Fibroblast of peridontal ligament (primary cell): ENCODE measurements at regions not wholly inside any gene's neighbourhood (a gene's known extent, or its start where the extent isn't known, plus 50 kb on each side); places are given as distances from the start of the nearest gene placed in this dataset.
"Not testable (repeated sequence)": the region's sequence is repeated elsewhere in the genome, so short reads cannot be mapped to it uniquely, and the experiment has no call there.

Experiments
- DNase-seq: peaks from one replicate; pipeline ENCODE4 v3.0.0-alpha.2; 2010; ENCODE audit errors: extremely low read depth

DNA sequence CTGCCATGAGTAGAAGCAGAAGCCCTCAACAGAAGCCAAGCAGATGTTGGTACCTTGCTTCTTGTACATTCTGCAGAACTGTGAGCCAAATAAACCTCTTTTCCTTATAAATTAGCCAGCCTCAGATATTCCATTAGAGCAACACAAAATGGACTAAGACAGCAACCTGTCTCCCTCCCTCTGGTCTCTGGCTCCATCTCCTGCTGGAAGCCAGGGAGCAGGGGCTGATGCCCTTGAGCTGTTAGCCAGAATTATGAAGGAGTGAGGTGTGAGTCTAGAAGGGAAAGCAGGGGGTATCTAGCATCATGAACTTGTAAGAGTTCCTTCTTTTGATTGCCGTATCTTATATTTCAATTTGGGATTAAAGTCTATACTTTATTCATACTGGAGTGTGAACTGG is 358.7 kb upstream of the FZD8 start:
- DNase-seq = not testable (repeated sequence)

DNA sequence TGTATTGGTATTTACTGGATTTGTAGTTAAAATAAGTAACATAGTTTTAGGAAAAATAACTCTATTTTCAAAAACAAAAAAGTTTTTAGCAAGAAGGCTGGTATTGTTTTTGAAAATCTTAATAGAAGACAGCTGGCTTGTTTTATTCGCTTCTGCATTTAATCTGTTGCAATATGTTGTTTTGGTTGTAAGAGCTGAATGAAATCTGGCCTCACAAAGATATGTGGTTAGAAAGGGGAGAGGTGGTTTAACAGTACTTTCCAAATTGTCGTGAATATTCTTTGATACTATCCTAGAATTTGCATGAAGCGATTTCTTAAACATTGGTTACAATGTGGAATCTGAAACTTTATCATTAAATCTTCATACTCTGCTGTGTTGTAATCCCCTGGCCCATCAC is 355.9 kb upstream of the FZD8 start:
- peak; percentile 75 for DNase-seq

DNA sequence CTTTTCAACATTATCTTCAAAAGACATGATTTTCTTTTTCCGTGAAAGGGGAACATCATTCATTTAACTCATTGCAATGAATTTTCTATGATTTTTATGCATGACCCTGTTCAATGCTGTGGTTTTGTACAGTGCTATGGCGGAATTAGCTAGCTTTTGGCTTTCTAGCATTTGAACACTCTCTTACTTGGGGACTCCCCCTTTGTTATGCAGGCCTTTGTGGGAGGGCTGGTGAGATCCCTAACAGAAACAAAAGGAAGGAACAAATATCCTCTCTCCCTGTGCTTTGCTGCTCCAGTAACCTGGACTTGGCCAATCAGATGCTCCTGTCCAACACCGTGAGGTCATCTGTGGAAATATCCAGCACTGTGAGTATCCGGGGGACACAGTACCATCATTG is 353.4 kb upstream of the FZD8 start:
- DNase-seq = no peak

DNA sequence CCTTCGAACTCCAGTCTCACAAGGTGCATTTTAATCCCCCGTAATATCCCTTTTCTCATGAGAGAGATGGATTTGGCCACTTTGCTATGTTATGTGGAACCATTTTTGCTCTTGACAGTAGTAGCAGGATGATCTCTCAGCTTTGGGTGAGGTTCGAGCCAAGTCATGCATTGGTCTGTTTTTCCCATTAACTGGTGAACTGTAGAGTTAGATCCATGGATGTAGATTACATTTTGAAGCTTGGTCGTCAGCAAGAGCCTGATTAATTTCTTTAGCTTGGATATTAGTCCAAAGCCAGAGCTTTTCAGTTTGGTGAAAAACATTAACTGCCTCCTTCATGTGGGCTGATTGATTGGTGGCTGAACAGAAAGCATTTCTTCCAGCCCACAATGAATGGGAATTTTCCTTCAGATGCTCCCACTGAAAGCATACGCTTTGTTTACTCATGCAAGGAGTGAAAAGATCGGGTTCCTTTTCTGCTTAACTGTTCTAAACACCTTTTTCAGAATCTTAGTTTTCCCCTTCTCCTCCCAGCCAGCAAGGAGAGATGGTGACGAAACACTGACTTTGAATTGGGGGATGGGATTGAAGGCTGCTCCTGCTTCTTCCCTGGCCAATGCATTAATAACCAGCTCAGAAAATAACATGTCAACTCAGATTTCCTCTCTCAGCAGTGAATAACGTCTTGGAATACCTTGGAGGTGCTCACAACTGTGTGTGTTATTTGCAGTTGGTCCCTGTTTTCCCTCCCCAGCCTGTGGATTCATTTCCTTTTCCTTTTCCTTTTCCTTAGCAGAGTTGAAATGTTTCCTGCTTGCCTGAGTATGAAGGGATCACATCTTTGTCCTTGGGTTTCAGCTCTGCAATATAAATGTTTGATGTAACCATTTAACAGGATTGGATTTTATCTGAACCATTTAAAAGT is 351.8 kb upstream of the FZD8 start:
- no peak for DNase-seq

DNA sequence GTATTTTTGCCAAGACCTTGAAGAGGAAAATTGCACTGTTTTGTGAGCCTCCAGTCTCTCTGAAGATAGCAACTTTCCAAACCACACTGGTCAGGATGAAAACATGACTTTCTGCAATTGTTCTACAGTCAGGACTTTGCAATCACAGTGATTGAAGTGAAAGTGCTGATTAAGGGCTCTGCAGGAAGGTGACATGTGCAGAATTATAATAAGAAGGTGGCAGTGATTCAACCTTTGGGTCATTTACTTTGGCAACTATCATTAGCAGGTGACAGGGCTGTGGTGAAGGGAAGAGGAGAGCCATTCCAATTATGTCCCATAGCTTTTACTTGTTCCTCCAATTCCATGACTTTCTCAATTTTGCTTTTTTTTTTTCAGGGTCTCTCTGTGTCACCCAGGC is 350.0 kb upstream of the FZD8 start:
- DNase-seq = no peak

DNA sequence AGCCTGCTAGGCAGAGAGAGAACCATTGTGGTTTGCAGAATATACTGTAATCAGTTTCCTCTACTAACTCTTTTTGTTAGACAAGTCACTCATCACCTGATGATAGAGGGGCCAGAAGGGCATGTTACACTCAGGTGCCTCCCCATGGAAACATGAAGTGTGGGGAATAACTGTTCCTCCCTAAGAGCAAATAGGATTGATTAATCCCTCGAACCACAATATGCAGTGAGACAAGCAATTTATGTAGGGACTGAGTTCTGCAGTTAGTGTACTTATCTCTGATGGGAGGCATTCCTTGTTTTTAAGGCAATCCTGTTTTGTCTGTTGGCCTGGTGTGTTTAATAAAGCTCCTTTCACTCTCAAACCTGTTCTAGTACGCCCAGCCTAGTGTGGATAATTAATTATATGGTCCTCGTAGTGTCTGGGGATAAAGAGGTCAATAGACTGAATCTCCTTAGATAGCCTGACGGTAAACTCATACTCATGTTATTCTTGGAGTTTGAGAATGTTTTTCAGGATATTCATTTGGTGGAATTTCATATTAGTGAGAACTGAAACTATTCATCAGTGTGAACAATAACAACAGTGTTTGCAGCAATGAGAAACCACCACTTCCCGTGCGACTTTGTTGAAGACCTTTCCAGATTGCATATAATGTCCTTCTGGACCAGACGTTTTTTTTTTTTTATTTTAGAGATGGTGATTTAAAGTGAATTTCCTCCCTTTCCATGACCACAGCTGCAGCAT is 344.8 kb upstream of the FZD8 start:
- no peak for DNase-seq

DNA sequence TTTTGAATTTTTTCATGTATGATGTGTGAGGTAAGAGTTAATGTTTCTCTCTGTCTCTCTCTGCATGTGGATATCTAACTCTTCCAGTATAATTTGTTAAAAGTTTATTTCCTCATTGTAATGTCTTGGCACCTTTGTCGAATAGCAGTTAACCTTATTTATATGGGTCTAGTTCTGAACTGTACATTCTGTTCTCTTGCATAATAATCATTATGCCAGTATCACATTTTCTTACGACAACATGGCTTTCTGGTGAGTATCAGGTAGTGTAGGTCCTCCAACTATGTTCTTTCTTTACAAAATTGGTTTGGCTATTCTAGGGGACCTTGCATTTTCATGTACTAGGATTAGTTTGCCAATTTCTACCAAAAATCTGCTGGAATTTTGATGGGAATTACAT is 337.0 kb upstream of the FZD8 start:
- no peak for DNase-seq

DNA sequence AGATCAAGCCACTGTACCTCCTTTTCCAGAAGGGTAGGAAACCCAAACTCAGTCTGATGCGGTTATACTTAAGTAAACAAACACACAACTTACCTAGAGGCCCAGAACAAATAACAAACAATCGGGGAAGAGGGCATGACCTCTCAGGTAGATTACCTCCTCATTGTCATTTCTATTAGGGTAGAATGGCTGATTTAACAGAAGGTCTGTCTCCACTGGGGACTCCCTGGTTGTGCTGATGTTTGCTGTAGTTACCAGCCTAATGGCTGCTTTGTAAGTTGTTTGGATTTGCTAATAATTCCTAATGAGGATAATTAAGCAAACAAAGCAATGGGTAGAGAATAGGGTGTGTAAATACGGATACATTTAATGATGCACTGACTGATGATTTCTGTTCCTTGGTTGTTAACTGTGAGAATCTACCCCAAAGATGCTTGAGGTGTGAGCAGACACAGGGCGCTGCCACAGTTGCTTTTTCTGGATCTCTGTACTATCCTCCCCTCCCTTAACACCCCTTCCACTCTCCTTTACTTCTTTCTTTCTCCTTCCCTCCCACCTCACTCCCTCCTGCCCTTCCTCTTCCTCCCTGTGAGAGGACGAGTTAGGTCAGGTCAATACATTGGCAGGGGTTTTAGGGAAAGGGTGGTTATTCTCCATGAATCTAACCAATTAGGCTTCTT is 332.0 kb upstream of the FZD8 start:
- DNase-seq = not testable (repeated sequence)

DNA sequence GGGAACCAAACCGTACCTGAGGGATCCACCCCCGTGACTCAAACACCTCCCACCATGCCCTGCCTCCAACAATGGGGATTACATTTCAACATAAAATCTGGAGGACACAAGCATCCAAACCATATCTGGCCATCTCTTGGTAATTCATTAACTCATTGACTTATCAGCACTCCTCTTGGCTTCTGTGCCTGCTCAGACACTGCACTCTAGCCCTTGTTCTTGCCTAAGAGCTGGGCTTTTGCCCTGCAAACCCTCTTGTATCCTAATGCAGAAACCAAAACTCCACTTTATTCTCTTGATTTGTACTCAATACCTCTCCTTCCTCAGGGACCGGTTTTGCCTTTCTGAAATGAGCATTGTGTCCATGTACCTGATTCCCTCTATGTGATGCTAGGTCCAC is 330.2 kb upstream of the FZD8 start:
- no peak for DNase-seq

DNA sequence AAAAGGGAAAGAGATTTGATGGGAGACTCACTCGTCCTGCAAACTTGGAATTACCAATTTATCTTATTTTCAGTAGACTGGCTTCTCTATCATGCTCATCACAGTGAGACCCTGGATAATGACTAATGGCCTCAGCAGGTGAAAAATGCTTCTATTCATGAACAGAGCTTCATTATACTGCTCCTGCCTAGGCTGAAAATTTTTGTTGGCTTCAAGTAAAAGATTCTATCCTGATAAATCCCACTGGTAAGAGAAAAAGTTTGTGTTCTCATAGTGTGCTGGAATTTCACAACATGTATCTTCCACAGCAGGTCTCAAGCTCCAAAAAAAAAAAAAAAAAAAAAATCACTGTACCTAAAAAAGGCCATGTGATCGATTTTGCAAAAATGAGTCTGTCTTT is 329.3 kb upstream of the FZD8 start:
- no peak for DNase-seq

DNA sequence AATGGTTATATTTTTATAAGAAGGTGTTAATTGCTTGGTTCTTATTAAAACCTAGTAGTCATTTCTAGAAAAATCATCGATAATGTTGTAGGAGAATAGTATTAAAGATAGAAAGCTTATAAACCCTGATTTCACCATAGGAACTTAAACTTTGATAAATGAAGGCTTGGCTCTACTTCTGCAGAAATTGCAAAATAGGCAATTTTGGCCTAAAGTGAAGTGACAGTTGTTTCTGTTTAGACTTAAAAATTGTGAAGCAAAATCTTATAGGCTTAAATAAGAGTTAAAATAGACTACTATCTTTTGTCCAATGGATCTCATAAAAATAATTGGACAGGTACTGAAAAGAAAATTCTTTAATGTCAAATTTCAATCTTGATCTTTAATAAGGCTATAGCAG is 321.6 kb upstream of the FZD8 start:
- no peak for DNase-seq

DNA sequence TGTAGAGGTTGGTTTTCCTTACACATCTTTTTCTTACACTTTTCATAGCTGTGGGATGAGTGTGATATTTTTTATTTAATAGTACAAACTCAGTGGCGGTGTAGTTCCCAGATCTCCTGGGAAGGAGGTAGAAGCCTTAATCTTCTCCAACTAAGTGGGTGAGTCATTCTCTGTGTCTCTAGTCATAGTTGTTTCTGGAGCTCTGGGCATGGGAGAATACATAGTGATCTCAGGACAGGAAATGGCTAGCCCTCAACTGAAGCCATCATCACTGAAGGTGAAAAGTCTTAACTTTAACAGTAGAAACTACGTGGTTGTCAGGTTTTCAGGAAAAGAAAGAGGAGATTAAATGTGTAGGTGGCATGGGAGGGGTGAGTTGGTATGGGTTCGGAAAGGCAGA is 319.4 kb upstream of the FZD8 start:
- peak; percentile 13 for DNase-seq

DNA sequence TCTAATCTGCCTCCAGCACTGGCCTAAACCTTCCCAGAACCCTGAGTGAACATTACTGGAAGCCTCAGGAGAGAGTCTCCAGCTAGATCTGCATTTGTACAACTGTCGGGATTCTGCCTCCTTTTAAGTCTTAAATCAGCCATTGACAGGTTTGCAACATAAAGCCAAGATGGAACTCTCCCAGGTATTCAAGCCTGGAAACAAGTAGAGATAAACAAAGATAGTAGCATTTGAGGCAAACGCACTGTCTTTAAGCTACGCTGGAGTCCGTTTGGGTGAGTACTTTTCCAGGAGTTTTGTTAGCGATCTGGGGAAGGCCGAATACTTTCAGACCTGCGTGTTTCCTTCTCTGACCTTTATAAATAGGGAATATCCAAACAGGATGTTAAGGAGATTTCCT is 317.2 kb upstream of the FZD8 start:
- DNase-seq = no peak

DNA sequence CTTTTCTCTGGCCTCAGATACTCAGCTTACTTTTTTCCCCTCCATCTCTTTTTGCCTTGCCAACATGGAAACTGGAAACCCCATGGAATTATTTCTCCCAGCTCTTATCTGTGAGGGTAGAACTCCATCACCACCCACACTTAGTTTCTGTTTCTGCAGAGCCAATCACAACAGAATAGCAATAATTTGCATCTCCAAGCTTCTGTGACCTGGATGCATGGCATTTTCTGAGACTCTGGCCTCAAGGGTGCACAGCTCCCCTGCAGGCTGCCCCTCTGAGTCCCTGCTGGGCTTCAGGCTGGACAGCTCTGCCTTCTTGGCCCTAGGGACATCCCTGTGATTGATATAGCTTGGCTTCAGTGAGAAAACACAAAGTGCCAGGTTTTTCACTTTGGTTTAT is 316.5 kb upstream of the FZD8 start:
- not testable (repeated sequence) for DNase-seq

DNA sequence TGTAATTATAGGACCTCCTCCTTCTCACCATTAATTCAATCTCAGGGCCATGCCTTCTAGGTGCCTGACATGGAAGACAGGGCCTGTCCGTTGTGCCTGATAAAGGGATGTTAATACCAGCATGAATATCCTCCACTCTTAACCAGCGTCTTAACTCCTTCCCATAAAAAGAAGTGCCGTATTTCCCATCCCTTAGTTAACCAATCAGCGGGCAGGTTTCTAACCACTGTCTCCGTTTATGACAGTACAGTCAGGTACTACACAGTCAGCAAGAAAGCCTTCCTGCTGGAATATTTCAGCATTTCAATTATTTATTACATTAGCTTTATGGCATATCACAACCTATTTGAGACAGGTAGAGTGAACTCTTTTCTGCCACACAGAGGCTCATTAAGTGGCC is 308.6 kb upstream of the FZD8 start:
- DNase-seq = no peak

DNA sequence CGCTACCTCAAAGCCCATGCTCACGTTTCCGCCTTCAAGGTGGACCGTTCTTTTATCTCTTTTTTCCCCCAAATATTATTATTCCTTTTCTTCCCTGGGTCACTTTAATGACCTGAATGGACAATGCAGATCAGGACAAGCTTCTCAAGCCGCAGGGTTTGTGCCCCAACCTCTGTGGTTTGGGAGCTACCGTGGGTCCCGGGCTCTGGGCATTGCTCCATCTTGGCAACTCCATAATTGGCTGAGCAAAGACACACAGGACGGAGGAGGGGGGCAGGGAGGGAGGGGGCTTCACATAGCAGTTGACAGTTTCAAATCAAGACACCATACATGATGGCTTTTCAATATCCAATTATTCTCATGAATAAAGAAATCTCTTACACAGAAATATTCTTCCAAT is 308.1 kb upstream of the FZD8 start:
- DNase-seq = no peak

DNA sequence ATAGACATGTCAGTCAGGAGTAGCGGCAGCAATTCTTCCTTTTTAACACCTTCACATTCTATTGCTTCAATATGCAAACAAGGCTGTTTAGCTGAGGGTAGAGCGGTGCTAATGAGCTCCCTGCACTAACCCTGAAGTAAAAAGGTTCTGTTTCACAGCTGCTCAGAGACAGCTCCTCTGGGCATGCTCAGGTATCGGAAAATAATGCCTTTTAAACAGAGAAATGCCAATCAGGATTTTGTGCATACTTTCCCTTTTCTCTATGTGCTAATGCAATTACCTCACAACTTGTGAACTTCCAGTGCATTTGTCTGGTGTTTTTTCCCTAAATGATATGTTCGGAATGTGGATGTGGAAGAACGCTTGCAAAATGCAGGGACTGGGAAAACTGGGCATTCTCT is 307.7 kb upstream of the FZD8 start:
- no peak for DNase-seq

DNA sequence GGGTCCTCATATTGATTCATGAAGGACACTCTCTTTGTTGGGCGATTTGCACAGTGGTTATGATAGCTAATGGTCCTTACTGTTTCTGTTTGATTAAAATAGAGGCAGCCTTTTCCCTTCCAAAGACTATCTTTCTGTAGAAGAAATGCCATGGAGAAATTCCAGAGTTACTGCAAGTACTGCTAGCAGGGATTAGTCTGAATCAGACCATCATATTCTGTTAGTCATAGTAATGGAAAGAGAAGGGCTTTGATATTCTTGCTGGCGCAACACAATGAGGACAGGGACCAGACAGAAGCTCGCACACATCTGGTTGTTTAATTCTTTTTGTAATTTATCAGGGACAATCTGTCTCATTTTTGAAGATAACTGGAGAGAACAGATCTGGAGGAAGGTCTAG is 304.5 kb upstream of the FZD8 start:
- peak; percentile 12 for DNase-seq

DNA sequence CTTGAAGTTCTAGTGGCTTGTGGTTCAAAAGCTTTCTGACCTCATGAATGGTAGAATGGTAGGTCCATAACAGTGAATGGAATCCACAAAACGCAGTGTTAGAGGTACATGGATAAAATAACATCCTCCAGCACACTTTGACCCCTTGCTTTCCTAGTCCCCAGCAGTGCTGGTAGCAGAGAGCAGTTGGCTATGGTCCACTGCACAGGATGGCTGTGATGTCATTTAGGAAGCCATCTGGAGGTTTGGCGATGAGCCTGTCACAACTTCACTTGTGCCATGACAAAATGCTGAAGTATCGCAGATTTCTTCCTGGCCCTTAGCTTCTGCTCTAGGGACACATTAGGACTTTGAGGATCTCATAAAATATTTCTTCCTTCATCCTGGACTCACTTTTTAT is 300.0 kb upstream of the FZD8 start:
- no peak for DNase-seq

DNA sequence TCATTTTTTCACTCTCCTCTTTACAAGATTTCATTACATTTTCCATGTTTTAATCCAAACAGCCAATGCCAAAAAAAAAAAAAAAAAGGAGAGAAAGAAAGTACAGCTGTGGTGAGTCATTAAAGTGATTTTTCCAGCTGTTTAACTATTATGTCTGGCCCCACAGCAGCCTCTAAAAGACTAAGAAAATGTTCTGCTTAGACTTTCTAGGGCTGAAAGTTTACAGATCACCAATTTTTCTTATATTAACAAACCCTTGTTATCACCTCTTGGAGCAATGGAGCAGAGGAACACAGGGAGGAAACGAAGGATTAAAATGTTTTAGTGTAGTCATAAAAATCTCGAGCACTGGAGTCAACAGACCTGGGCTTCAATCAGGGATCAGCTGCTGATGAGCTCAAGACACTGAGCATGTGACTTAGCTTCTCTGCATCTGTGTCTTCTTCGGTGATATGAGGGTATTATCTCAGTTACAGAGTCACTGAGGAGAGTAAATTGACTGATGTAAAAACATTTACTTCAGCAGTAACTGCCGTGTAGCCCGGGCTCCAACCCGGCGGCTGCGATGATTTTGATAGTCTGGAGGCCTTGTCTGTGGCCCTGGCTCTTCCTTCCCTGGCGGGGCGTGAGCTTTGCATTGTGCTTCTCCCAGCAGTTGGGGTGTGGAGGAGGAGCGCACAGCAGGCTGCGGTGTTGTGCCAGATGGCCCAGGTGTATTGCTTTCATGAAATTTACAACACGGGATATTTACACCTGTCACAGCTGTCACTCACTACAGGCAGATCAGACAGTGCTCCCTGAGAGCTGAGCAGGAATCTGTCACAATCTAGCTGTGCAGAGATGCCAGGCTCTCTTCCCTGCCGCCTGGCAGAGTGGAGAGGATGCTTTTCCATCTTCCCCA is 298.3 kb upstream of the FZD8 start:
- DNase-seq = peak; percentile 62

DNA sequence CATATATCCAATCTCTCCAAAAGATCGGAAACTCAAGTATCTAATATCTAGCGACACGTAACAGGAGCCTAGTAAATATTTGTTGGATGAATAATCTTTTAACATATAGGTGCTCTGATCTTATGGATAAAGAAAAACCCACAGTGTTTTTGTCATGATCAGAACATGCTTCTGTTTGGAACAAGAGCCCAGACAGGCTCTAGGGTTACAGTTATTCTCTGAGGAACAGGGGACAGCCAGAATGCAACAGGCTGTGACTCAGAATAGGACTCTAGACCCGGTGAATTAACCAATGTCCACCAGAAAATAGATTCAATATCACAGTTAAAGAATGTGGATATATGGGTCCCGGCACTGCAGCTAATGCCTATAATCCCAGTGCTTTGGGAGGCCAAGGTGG is 296.1 kb upstream of the FZD8 start:
- no peak for DNase-seq

DNA sequence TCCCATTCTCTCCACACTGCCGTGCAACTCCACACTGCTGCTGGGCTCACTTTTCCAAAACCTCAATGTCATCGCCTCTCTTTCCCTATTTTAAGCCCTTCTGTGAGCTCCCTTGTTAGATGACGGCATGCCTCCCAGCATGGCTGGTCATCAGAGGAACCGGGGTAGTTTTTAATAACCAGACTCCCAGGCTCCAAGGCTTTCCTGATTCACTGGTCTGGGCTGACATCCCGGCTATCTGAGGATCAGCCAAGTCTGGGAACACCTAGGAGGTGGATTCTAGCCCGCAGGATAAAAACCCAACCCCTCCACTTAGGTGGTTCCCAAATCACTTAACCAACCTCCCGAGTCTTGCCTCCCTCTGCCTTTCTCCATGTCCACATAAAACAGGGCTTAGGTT is 295.4 kb upstream of the FZD8 start:
- no peak for DNase-seq
